ENCODE measurements at regions not wholly inside any gene's neighbourhood (a gene's known extent, or its start where the extent isn't known, plus 50 kb on each side); places are given as distances from the start of the nearest gene placed in this dataset.
A peak's percentile ranks its signal among the peaks of the same experiment; 100 is the strongest.

DNA sequence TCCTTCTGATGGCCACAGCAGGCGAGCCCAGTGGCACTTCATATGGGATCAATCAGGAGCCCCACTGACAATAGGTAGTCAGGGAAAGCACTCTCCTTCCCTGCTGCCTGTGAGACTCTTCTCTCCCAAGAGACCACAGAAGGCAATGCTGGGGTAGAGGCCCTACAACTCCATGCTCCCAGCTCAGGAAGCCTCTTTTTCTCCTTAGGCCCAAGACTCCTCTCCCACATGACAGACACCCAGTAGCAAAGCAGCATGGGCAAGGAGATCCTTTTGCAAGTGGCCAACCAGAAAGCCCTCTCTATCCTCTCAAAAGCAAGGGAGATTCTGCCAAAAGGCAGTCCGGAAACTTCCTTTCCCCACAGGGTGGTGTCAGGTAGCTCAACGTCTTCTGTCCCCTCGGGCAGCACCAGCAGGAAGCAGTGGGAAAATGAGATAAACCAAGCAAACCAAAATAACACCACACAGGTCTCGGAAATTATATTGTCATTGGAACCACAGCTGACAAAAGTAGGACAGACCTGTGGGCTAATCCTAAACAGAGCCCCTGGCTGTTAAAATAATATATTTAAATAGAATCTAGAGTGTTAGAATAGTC is 172.7 kb upstream of the GDF10 start:
- no peak for ATAC-seq (ENCODE audit: low read depth)
- Histone ChIP-seq H3K36me3 (ENCODE audit: low read depth) (no peaks in the 10 kb centered on the region), H3K27ac (ENCODE audit: poor library complexity, severe bottlenecking) (no peak overlapping the region), H3K9me3 (ENCODE audit: severe bottlenecking) (no peaks in the 10 kb centered on the region), H3K4me1 (ENCODE audit: insufficient read depth, poor library complexity, severe bottlenecking) (no peaks in the 10 kb centered on the region), H3K4me3 (ENCODE audit: severe bottlenecking) (no peak overlapping the region), H3K27me3 (ENCODE audit: insufficient read depth, poor library complexity, severe bottlenecking) (no peaks in the 10 kb centered on the region)
- TF ChIP-seq, protein P1, sequence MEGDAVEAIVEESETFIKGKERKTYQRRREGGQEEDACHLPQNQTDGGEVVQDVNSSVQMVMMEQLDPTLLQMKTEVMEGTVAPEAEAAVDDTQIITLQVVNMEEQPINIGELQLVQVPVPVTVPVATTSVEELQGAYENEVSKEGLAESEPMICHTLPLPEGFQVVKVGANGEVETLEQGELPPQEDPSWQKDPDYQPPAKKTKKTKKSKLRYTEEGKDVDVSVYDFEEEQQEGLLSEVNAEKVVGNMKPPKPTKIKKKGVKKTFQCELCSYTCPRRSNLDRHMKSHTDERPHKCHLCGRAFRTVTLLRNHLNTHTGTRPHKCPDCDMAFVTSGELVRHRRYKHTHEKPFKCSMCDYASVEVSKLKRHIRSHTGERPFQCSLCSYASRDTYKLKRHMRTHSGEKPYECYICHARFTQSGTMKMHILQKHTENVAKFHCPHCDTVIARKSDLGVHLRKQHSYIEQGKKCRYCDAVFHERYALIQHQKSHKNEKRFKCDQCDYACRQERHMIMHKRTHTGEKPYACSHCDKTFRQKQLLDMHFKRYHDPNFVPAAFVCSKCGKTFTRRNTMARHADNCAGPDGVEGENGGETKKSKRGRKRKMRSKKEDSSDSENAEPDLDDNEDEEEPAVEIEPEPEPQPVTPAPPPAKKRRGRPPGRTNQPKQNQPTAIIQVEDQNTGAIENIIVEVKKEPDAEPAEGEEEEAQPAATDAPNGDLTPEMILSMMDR (IDR thresholded peaks at IDR 0.05; ENCODE audit: poor library complexity, severe bottlenecking) = no peak
- no peak for DNase-seq (ENCODE audit: low spot score)

DNA sequence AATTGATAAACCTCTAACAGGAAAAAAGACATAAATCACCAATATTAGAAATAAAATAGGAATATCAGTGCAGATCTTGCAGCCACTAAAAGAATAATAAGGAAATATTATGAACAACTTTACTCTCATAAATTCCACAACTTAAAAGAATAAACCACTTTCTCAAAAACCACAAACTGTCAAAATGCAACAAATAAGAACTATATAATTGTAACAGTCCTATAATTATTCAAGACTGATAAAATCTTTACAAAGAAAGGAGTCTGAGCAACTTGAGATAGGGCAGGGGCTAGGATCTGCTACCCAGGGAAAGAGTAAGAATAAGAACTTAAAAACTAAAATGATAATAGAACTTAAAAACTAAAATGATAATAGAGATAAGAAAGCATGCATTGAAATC is 169.5 kb upstream of the GDF10 start:
- no peaks in the 10 kb centered on the region for H3K9me3 ChIP-seq (ENCODE audit: severe bottlenecking)
- H3K36me3 ChIP-seq (ENCODE audit: low read depth) = no peaks in the 10 kb centered on the region
- H3K27ac ChIP-seq (ENCODE audit: poor library complexity, severe bottlenecking) = no peak overlapping the region
- ATAC-seq (ENCODE audit: low read depth) (no peak), DNase-seq (ENCODE audit: low spot score) (no peak)
- no peaks in the 10 kb centered on the region for H3K4me1 ChIP-seq (ENCODE audit: insufficient read depth, poor library complexity, severe bottlenecking)
- no peak overlapping the region for H3K4me3 ChIP-seq (ENCODE audit: severe bottlenecking)
- TF ChIP-seq, protein P1 (IDR thresholded peaks at IDR 0.05; ENCODE audit: poor library complexity, severe bottlenecking) = no peak
- H3K27me3 ChIP-seq (ENCODE audit: insufficient read depth, poor library complexity, severe bottlenecking) = no peaks in the 10 kb centered on the region

DNA sequence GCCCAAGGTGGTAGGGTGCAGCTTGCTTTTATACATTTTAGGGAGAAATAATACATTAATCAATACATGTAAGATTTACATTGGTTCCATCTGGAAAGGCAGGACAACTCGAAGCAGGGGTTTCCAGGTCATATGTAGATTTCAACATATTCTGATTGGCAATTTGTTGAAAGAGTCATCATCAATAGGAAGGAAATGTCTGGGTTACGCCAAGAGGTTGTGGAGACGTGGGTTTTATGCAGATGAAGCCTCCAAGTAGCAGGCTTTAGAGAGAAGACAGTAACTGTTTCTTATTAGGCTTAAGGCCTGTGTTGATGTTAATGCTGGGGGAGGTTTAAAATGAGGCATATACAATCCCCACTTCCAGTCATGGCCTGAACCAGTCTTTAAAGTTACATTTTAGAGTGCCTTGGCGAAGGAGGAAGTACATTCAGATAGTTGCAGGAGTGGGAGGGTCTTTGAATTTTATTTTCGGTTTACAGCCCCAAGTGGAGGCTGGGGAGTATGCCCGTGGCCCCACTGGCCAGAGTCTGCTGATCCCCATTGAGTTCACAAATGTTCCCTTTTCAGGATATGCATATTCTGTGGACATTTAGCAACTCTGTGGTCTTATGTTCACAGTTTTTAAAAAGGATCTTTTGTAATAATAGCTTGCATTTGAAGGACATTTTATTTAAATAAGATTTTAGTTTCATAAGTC is 166.0 kb upstream of the GDF10 start:
- no peak for DNase-seq (ENCODE audit: low spot score)
- H3K4me3 ChIP-seq (ENCODE audit: severe bottlenecking) = no peak overlapping the region

DNA sequence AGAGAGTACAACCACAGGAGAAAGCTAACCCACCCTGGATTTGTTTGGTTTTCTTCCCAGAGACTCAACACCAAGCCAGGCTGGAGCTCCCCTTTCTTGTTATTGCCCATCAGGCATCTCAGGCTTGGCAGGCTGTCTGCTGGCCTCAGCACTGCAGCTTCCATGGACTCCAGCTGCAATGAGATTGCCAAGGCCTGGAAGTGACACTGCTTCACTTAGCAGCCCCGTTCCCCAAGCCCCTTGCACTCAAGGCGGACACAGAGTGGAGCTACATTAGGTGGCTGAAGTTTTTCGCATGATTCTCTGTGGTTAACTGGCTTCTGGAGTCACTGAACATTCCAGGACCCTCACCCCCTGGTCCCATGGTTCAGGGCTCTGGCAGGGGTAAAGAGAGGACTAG is 163.1 kb upstream of the GDF10 start:
- peaks cover 12% of the 10 kb centered on the region for H3K4me1 ChIP-seq (ENCODE audit: insufficient read depth, poor library complexity, severe bottlenecking)
- no peaks in the 10 kb centered on the region for H3K9me3 ChIP-seq (ENCODE audit: severe bottlenecking)
- no peaks in the 10 kb centered on the region for H3K36me3 ChIP-seq (ENCODE audit: low read depth)
- DNase-seq (ENCODE audit: low spot score) (no peak), ATAC-seq (ENCODE audit: low read depth) (no peak)
- TF ChIP-seq, protein P1 (IDR thresholded peaks at IDR 0.05; ENCODE audit: poor library complexity, severe bottlenecking) = no peak
- H3K27me3 ChIP-seq (ENCODE audit: insufficient read depth, poor library complexity, severe bottlenecking) = no peaks in the 10 kb centered on the region
- H3K27ac ChIP-seq (ENCODE audit: poor library complexity, severe bottlenecking) = peak overlapping the region; percentile 61
- no peak overlapping the region for H3K4me3 ChIP-seq (ENCODE audit: severe bottlenecking)

More for the DNA sequence above, 166.0 kb upstream of the GDF10 start:
- no peaks in the 10 kb centered on the region for H3K36me3 ChIP-seq (ENCODE audit: low read depth)
- no peaks in the 10 kb centered on the region for H3K9me3 ChIP-seq (ENCODE audit: severe bottlenecking)
- ATAC-seq (ENCODE audit: low read depth) = no peak
- H3K4me1 ChIP-seq (ENCODE audit: insufficient read depth, poor library complexity, severe bottlenecking) = peaks cover 12% of the 10 kb centered on the region
- no peak overlapping the region for H3K27ac ChIP-seq (ENCODE audit: poor library complexity, severe bottlenecking)
- TF ChIP-seq, protein P1 (IDR thresholded peaks at IDR 0.05; ENCODE audit: poor library complexity, severe bottlenecking) = no peak
- no peaks in the 10 kb centered on the region for H3K27me3 ChIP-seq (ENCODE audit: insufficient read depth, poor library complexity, severe bottlenecking)

DNA sequence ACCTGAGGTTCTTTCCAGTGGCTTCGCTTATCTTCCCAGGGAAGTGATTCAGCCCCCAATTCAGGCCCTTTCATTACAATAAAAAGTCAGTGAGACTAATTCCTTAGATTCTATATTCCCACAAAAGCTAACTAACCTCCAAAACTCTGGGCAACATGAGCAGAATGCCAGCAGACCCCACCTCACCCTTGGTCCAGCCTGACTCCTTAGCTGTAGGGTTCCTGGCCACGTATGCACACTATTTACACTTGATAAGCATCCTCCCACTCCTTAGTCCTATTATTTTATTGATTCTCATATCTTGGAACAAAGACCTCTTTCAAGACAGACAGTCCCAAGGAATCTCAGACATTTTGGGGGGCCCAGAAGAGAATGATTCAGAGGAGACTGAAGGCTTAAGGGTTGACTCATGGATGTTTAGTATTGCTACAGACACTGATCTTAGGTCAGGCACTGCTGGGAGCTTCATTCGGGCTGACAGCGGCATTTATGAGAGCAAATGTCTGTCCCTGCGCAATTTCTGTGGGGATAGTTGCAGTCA is 162.6 kb upstream of the GDF10 start:
- Histone ChIP-seq H3K4me1 (ENCODE audit: insufficient read depth, poor library complexity, severe bottlenecking) (peaks cover 12% of the 10 kb centered on the region), H3K9me3 (ENCODE audit: severe bottlenecking) (no peaks in the 10 kb centered on the region), H3K4me3 (ENCODE audit: severe bottlenecking) (no peak overlapping the region), H3K27ac (ENCODE audit: poor library complexity, severe bottlenecking) (peak overlapping the region; percentile 61), H3K36me3 (ENCODE audit: low read depth) (no peaks in the 10 kb centered on the region), H3K27me3 (ENCODE audit: insufficient read depth, poor library complexity, severe bottlenecking) (no peaks in the 10 kb centered on the region)
- TF ChIP-seq, protein P1 (IDR thresholded peaks at IDR 0.05; ENCODE audit: poor library complexity, severe bottlenecking) = no peak
- ATAC-seq (ENCODE audit: low read depth) (peak; percentile 92), DNase-seq (ENCODE audit: low spot score) (no peak)

Data from RWPE2 (cell line).